ENCODE measurements at regions not wholly inside any gene's neighbourhood (a gene's known extent, or its start where the extent isn't known, plus 50 kb on each side); places are given as distances from the start of the nearest gene placed in this dataset.

- no peak for TF ChIP-seq CTCF (IDR thresholded peaks at IDR 0.05; ENCODE audit: low read length)
- no peak for TF ChIP-seq EZH2 (IDR thresholded peaks at IDR 0.05; ENCODE audit: borderline replicate concordance, low read length)
Observed at GRCh38 chr5:98321361-98321760, 452.1 kb upstream of the RGMB start.

Data from OCI-LY1 (cell line).